AG08395 (cell line): ENCODE measurements at regions not wholly inside any gene's neighbourhood (a gene's known extent, or its start where the extent isn't known, plus 50 kb on each side); places are given as distances from the start of the nearest gene placed in this dataset.
A peak's percentile ranks its signal among the peaks of the same experiment; 100 is the strongest.
"Not testable (repeated sequence)": the region's sequence is repeated elsewhere in the genome, so short reads cannot be mapped to it uniquely, and the experiment has no call there.

Experiments used
- DNase-seq: peaks from one replicate; pipeline ENCODE4 v3.0.0; 2012; ENCODE audit warnings: mixed read lengths, low spot score

DNA sequence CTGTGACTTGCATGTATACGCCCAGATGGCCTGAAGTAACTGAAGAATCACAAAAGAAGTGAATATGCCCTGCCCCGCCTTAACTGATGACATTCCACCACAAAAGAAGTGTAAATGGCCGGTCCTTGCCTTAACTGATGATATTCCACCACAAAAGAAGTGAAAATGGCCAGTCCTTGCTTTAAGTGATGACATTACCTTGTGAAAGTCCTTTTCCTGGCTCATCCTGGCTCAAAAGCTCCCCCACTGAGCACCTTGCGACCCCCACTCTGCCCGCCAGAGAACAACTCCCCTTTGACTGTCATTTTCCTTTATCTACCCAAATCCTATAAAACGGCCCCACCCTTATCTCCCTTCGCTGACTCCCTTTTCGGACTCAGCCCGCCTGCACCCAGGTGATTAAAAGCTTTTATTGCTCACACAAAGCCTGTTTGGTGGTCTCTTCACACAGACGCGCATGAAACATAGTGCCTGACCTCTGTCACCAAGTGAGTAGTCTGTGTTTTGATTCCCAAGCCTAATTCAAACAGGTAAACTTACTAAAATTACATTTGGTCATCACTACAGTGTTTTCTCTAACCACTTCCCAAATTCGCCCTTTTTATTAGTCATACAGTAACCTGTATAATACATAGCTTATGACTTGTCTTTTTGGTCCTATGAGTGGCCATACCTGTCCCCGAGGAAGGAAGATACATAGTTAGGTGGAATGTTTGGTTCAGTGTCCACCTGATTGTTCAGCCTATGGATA, 140.7 kb upstream of the PROK2 start:
- DNase-seq: not testable (repeated sequence)

DNA sequence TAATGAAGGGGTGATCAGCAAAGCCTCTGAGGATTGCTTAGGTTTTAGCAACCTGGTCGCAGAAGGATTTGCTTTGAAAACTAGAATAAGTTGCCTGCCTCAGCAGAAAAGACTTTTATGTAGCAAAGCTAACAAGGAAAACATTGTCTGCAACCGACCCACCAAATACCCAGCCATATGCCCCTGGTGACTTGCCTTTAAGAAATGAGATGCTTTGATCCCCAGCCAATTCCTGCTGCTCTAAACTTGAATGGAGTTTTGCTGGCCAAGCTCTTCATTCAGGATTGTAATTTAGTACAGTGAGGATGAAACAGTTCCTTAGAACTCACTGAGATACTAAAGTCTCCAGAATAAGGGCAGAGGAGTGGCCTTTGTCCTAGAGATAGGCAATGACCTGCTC, 139.8 kb upstream of the PROK2 start:
- DNase-seq: no peak

DNA sequence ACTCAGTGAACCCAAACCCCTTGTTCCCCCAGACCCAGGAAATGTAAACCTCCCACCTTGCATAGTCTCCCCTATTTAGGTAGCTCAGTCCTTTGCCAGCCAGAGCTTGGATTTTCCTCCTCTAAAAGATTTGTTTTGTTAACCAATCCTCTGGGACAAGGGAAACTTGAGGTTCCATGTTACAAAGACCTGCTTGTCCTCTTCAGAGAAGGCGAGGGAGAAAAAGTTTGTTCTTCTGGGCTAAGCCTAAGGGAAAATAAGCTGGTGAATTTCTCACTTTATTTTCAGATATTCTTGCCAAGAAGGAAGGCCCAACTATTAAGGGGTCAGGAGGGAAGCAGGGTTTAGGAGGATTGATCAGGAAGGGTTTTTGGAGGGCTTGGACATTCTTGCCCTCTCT, 136.1 kb upstream of the PROK2 start:
- DNase-seq: no peak

DNA sequence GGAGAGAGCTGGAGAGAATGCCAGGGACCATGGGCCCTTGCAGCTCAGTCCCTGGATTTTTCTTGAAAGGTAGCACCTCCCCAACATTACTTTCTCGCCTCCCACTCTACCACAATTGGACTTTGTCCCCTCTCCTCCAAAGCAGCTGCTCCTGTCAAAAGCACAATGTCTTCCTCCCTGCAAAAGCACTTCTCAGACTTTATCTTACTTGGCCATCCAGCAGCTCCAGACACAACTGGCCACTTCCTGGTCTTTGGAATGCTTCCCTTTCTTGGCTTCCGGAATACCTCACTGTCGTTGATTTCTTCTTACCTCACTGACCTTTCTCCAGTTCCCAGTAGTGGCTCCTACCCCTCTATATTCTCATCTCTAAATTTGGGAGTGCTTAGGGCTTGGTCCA, 134.6 kb upstream of the PROK2 start:
- DNase-seq: no peak

DNA sequence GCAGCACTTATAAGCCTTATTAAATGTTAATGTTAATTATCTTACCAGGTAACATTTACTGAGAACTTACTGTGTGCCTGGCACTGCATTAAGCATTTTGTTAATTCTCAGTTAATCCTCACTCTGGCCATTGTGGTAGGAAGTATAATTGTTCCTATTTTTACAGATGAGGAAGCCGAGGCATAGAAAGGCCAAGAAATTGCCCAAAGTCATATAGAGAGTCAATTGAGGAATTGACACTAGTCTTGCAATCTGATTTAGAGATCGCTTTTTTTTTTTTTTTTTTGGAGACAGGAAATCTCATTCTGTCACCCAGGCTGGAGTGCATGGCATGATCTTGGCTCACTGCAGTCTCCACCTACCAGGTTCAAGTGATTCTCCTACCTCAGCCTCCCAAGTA, 132.6 kb upstream of the PROK2 start:
- no peak for DNase-seq

DNA sequence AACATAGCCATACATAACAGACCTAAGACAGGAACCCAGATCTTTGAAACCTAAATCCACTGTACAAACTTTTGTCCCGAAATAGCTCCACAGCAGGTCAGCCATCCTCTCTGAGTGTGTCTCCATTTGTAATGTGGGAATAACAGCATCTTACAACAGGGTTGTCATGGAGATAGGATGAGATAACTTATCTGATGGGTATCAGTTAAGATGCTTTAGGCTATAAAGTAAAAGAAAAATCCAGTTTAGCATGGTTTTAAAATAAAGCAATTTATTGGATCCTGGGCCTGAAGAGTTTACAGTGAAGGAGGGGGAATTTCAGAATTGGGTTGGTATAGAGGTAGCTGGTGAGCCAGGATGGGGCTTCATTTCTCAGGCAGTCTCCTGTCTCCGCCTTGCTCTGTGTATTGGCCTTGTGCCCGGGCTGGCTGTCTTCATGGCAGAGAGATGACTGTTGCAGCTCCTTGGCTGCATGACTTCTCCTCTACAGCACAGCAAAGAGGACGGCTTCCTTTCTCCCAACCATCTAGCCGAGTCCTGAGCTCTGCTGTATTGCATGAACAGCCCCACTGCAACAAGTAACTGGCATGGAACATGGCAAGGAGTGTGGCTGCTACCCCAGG, 131.9 kb upstream of the PROK2 start:
- peak; percentile 56 for DNase-seq

DNA sequence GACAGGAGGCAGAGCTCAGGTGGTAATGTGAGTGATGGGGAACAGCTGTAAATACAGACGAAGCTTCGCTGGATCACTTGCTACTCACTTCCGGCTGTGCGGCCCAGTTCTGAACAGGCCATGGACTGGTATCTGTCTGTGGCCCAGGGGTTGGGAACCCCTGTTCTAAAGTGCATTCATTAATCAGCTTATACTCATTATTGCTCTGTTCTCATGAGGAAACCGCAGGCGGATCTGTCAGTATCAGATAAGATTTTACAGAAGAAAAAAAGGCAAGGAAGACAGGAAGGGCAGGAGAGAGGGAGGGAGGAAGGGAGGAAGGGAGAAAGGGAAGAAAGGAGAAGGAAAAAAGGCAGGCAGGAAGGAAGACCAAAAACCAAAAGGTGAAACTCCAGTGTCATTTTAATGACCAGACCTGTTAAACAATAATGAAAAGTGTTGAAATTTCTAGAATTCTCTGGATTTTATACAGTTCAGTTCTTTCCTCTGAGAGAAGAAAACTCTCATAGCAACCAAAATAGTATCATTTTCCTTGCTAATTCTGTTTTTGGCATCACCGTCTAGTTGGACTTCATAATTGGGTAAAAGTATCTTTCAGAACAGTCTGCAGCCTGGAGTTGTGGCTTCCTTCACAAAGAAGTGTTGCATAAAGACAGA, 128.0 kb upstream of the PROK2 start:
- DNase-seq: no peak

DNA sequence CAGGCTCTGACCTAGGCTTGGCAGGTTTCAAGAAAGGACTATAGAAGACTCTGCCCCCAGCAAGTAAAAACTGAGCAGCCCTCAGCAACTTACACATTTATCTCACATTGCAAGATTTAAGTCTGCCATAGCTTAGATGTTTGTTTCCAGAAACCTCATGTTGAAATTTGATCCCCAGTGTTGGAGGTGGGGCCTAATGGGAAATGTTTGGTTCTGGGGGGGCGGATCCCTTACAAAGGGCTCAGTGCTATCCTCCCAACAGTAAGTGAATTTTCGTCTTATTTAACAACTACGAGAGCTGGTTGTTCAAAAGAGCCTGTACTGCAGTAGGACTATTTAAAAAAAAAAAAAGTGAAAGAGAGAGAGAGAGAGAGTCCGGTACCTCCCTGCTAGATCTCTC, 125.2 kb upstream of the PROK2 start:
- no peak for DNase-seq

DNA sequence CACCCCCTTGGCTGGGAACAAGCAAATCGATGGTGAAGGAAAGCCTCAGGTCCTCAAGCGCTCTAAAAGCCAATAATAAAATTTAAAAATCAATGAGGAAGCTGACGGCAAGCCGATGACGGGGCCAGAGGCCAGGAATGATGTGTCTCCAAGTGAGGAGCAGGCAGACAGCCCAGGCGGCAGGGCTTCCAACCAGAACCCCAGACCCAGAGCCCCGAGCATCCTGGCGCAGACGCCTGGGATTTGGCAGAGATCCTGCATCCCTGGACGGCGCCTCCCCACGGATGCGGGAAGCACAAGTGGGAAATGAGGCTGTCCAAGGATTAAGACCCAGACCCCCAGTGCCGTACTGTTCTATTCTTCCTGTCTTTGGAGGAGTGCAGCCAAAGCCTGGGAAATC, 123.0 kb upstream of the PROK2 start:
- no peak for DNase-seq

DNA sequence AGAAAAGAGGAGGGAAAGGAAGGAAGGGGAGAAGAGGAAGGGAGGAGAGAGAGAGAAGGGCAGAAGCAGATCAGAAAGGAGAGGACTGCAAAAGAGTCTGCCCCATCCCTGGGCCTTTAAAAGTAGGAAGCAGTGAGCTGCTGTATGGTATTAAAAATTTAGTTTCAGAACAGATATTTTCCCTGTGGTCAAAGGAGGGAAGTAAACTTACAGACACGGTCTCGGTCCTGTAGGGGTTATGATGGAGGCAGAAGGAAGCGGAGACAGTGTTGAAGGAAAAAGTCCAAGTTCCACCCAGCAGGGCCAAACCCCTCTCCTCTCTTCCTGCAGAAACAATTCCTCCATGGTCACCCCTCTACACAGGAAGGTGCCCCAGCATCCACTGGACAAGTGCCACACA, 122.0 kb upstream of the PROK2 start:
- DNase-seq: no peak

DNA sequence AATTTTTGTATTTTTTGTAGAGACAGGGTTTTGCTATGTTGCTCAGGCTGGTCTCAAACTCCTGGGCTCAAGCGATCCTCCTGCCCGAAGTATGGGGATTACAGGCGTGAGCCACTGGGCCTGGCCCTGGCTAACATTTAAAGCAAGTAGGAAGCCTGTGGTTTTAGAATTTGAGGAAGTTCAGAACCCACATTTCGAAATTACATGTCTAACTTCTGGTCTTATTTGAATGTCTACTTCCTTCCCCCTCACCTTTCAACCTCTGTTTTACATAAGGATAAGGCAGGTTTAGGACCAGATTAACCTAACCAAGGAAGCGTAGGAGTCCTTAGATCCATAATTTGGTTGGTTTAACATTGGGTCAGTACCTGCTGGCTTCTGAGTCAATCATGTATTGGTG, 120.5 kb upstream of the PROK2 start:
- no peak for DNase-seq

DNA sequence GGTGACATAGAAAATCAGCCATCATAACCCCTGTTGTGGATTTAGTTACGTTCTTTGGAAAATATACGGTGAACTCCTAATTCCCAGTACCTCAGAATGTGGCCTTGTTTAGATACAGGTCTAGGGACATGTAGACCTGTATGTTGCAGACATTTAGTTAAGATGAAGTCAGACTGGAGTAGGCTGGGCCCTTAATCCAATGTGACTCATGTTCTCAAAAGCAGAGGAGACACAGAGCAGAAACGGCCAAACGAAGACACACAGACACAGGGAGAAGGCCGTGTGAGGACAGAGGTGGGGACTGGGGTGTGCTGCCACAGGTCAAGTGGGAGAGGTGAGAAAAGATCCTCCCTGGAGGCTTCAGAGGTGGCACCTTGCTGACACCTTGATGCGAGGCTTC, 119.0 kb upstream of the PROK2 start:
- no peak for DNase-seq

DNA sequence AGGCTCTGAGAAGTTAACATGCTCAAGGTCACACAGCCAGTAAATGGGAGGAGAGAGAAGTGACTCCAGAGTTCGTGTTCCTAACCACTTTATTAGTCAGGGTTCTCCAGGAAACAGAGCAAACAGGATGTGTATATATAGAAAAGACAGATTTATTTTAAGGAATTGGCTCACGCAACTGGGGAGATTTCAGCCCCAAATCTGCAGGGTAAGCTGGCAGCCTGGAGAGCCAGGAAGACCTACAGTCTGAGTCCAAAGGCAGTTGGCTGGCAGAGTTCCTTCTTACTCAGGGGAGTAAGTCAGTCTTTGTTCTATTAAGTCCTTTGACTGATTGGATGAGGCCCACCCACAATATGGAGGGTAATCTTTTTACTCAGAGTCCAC, 118.2 kb upstream of the PROK2 start:
- DNase-seq: no peak

DNA sequence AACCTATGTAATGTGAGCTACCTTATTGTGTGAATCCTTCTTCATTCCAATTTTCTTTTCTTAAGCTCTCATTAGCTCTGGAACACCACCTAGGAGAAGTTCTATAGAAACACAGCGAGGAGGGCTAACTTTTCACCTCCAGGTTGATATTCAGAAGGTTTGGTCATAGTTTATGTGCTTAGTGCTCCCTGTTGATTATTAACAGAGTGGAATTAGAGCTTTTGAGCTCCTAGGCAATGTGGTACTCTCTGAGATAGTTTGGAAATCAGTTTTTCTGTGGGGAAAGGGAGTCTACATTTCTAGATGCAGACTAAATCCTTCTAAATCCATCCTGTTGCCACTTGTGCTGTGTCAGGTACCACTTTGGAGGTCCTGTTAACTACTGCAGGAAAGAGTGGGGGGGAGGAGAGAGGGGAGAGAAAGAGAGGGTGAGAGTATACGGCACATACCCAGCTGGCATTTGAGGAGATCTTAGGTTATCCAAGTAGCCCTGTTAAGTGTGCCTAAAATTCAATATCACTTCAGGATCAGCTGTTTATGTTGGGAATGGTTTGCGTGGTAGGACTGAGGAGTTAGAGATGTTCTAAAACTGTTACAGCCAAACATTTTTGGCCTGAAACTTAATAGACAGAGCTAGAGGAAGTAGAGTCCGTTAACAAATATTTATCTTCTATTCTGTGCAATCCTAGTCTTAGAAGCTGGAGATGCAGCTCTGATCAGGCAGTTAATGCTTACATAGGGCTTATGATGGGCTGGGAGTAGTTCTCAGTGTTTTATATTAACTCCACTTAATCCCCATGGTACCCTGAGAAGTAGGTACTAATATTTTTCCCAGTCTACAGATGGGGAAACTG, 117.5 kb upstream of the PROK2 start:
- no peak for DNase-seq

DNA sequence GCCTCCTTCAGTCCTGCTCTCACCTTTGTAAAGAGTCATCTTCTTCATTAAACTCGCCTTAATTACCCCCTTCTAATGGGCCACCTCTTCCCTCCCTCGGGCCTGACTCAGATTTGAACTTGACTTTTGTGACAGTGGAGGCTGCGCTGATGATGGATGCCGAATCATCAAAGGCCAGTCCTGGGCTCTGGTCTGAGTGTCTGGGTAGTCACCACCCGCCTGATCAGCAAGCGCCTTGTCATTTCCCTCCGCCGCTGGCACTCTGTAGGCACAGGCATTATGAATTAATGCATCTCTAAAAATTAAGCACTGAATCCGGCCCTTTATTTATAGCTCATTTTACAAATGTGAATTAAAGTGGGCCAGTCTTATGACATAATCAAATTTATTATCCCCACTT, 116.7 kb upstream of the PROK2 start:
- DNase-seq: no peak

DNA sequence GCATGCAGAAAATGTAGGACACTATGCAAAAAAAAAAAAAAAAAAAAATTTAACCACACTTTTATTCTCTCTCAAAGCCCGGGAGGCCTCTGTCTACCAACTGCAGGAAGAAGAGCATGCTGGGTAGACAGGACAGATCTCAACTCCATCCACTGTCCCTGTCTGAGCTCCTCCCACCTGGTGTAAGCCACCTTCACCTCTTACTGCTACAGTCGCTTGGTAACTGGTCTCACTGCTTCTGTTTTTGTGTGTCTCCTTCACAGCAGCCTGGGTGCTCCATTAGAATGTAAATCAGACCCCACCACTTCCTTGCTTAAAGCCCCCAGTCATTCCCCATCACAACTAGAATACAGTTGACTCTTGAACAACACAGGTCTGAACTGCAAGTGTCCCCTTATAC, 115.1 kb upstream of the PROK2 start:
- DNase-seq: no peak

DNA sequence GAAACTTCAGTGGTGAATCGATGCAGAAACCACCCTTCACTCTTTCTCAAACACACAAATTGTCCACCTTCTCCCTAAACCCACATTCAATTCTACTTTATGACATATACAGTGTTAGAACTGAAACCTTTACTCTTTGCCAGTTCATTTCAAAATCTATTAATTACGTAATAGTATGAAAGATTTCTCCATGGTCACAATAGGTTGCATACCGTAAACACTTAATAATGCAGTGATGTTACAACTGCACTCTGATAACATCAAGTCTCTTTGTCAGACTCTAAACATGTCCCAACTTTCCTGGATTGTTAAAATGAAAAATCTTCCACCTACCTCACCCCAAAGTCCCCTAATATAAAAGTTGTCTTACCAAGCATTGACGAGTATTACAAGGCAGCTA, 111.8 kb upstream of the PROK2 start:
- DNase-seq: no peak

DNA sequence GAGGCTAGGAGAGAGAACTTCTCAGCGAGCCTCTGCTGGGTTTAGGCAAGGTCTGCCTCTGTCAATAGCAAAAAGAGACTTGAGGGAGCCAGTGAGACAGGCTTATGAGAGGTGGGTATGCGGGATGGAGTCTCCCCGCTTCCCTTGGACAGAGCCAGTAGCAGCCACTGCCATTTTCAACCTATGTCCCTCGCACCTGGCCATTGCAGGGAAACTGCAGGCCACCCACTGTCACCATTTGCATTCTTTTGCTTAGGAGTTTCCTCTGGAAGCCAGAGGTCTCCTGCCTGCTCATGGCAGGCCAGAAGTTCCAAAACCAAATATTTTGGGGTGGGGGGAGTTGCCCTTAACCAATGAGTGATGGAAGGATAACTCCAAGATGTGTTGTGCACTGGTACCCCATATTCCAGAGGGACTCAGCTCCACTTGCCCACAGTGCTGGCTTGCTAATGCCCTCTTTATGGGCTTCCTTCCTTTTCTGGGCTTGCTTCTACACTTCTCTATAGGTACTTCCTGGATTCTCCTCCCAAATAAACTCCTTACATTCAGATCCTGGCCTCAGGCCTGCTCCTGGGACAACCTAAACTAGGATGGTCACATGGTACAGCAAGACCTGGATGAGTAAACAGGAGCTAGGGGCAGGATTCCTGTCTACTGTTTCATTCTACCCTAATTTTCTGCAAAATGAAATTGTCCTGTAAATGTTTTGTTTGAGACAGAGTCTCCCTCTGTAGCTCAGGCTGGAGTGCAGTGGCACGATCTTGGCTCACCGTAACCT, 108.9 kb upstream of the PROK2 start:
- no peak for DNase-seq

DNA sequence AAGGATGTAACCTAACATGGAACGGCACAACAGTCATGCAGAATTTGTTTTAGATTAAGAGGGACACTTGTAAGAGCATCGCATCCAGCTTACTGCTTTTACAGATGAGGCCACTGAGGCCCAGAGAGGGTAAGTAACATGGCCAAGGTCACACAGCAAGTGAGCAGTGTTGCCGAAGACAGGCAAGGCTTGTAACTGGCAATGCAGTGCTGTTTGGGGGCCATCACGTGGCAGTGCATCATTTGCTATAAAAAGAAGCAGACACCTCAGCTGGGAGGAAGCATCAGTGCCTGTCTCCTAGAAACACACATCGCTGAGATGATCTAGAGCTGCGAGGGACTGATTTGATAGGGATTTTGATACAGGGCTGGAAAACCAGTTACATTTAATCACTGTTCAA, 108.2 kb upstream of the PROK2 start:
- no peak for DNase-seq

DNA sequence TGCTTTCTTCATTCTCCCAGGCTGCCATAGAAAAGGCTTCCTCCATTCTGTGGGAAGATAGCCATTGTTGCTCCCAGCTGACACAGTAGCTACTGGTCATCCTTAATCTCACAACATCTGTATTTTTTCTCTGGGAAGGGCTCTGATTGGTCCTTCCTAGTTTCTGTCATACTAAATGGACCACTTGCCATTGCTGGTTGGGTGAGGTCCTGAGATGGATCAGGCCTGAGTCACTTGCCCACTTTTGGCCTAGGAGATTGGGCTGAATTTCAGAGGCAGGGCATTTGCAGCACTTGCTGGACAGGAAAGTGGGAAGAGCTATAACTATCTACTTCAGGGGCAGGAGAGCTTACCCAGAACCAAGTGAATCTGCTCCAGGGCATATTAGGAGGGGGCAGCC, 106.5 kb upstream of the PROK2 start:
- peak; percentile 19 for DNase-seq

DNA sequence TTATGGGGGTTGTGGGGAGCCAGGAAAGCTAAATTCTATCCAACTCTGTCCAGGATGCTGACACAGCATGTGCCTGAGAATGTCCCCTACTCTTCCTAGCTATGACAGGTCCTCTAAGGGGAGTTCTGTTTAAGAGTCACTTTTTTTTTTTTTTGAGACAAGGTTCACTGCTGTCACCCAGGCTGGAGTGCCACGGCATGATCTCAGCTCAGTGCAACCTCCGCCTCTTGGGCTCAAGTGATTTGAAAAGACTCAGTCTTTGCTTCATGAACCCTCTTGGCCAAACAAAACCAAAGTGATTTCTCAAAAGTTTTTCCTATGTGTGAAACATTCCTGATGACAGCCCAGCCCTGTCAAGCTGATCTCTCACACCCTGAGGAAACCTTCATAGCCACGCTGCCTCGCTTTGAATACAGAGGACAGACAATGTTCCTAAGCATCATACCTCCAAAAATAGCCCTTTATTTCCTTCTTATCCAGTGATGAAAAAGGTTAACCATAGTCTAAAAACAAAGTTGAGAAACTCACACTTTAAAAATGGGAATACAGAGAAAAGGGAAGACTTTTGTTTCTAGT, 105.5 kb upstream of the PROK2 start:
- DNase-seq: no peak

DNA sequence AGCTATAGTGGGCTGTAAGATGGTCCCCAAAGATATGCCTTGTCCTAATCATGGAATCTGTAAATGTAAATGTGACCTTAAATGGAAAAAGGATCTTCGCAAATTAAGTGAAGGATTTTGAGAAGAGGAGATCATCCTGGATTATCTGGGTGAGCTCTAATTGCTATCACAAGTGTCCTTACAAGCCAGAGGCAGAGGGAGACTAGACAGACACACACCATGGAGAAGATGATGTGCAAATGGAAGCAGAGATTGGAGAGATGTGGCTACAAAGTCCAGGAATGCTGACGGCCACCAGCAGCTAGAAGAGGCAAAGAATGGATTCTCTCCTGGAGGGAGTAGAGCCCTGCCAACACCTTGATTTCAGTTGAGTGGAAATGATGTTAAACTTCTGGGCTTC, 102.3 kb upstream of the PROK2 start:
- DNase-seq: no peak
